Neural cell (in vitro differentiated cells): ENCODE measurements at regions not wholly inside any gene's neighbourhood (a gene's known extent, or its start where the extent isn't known, plus 50 kb on each side); places are given as distances from the start of the nearest gene placed in this dataset.

Source experiments
- H2AFZ ChIP-seq: fragments of 200-600, 300-800 bp; sonication (generic), shearing (Covaris generic); 2 replicates; pipeline ENCODE4 v1.6.0; 2014; ENCODE audit warnings: low read depth, mild to moderate bottlenecking, antibody characterized with exemption, low read length, moderate library complexity
- H3F3A ChIP-seq: fragments of 200-600 bp; shearing (Covaris generic); 2 replicates; pipeline ENCODE4 v1.6.1; 2016; ENCODE audit warnings: mild to moderate bottlenecking, moderate library complexity, mixed read lengths, antibody characterized with exemption, low read length; ENCODE audit not compliant: insufficient read depth, poor library complexity, severe bottlenecking
- H3K27ac ChIP-seq: fragments of 200-600, 300-800 bp; sonication (generic), shearing (Covaris generic); 2 replicates; pipeline ENCODE4 v1.5.1; 2014; ENCODE audit warnings: mild to moderate bottlenecking, low read length, moderate library complexity
- H3K27me3 ChIP-seq: fragments of 300-800, 200-600 bp; sonication (generic), shearing (Covaris generic); 2 replicates; pipeline ENCODE4 v1.6.0; 2014; ENCODE audit warnings: mild to moderate bottlenecking, low read depth, low read length, moderate library complexity; ENCODE audit not compliant: insufficient read depth
- H3K36me3 ChIP-seq: fragments of 300-800, 200-600 bp; sonication (generic), shearing (Covaris generic); 2 replicates; pipeline ENCODE4 v1.5.1; 2014; ENCODE audit warnings: mild to moderate bottlenecking, antibody characterized with exemption, low read length, moderate library complexity; ENCODE audit not compliant: insufficient read depth
- H3K4me2 ChIP-seq: fragments of 300-800, 200-600 bp; sonication (generic), shearing (Covaris generic); 2 replicates; pipeline ENCODE4 v1.6.0; 2014; ENCODE audit warnings: mild to moderate bottlenecking, low read length
- H3K4me3 ChIP-seq: fragments of 300-800, 200-600 bp; sonication (generic), shearing (Covaris generic); 2 replicates; pipeline ENCODE4 v1.5.1; 2014; ENCODE audit warnings: mild to moderate bottlenecking, low read length, moderate library complexity
- H3K79me2 ChIP-seq: fragments of 200-600 bp; shearing (Covaris generic); replicated peaks from 2 replicates; pipeline ENCODE4 v1.6.0; 2014; ENCODE audit warnings: mild to moderate bottlenecking, low read length, moderate library complexity; ENCODE audit not compliant: insufficient read depth
- H3K9ac ChIP-seq: fragments of 300-800, 200-600 bp; sonication (generic), shearing (Covaris generic); 2 replicates; pipeline ENCODE4 v1.6.1; 2016; ENCODE audit warnings: mild to moderate bottlenecking, low read length, mixed read lengths
- H3K9me2 ChIP-seq: fragments of 200-600 bp; shearing (Covaris generic); 2 replicates; pipeline ENCODE4 v1.6.1; 2016; ENCODE audit warnings: mild to moderate bottlenecking, low read length, mixed read lengths; ENCODE audit not compliant: insufficient read depth
- H3K9me3 ChIP-seq: fragments of 200-600, 300-800 bp; sonication (generic), shearing (Covaris generic); 2 replicates; pipeline ENCODE4 v1.6.1; 2016; ENCODE audit warnings: mild to moderate bottlenecking, mixed run types, low read length, moderate library complexity, mixed read lengths
- H4K20me1 ChIP-seq: fragments of 200-600 bp; shearing (Covaris generic); 2 replicates; pipeline ENCODE4 v1.6.1; 2016; ENCODE audit warnings: mild to moderate bottlenecking, mixed run types; ENCODE audit not compliant: insufficient read depth
- EP300 ChIP-seq: fragments of 450-650 bp; conservative IDR thresholded peaks from 2 replicates; pipeline ENCODE4 v1.6.1; 2014; ENCODE audit warnings: antibody characterized with exemption, mild to moderate bottlenecking, moderate library complexity; ENCODE audit not compliant: poor library complexity, severe bottlenecking
- EZH2 ChIP-seq: fragments of 200-600, 300-800 bp; shearing (Covaris generic), sonication (generic); IDR thresholded peaks from 2 replicates; pipeline ENCODE4 v1.6.1; 2014; ENCODE audit warnings: antibody characterized with exemption, low read length, borderline replicate concordance, mild to moderate bottlenecking; ENCODE audit not compliant: insufficient read depth, poor library complexity, severe bottlenecking
- MXI1 ChIP-seq: fragments of 450-650 bp; conservative IDR thresholded peaks from 2 replicates; pipeline ENCODE4 v1.6.1; 2014; ENCODE audit warnings: antibody characterized with exemption, mild to moderate bottlenecking; ENCODE audit not compliant: poor library complexity, severe bottlenecking
- POLR2AphosphoS5 ChIP-seq: IDR thresholded peaks from 2 replicates; pipeline ENCODE4 v1.6.1; 2012
- RAD21 ChIP-seq: fragments of 450-650 bp; conservative IDR thresholded peaks from 2 replicates; pipeline ENCODE4 v1.6.1; 2014; ENCODE audit warnings: antibody characterized with exemption, mild to moderate bottlenecking, moderate library complexity
- SMC3 ChIP-seq: fragments of 450-650 bp; conservative IDR thresholded peaks from 2 replicates; pipeline ENCODE4 v1.6.1; 2014; ENCODE audit warnings: antibody characterized with exemption, mild to moderate bottlenecking, moderate library complexity; ENCODE audit not compliant: poor library complexity
- TAF1 ChIP-seq: IDR thresholded peaks from 2 replicates; pipeline ENCODE4 v1.6.1; 2012; ENCODE audit warnings: low read depth
- TF ChIP-seq, protein P1 (sequence below): IDR thresholded peaks from 2 replicates; pipeline ENCODE4 v1.6.1; 2012; ENCODE audit warnings: borderline replicate concordance
- TF ChIP-seq, protein P2 (sequence below): fragments of 450-650 bp; IDR thresholded peaks from 2 replicates; pipeline ENCODE4 v1.5.1; 2014; ENCODE audit warnings: antibody characterized with exemption, mild to moderate bottlenecking, moderate library complexity; ENCODE audit not compliant: poor library complexity, severe bottlenecking

- Histone ChIP-seq H3K9ac (peak overlapping the region; percentile 63), H3K4me3 (peak overlapping the region; percentile 47), H4K20me1 (no peaks in the 10 kb centered on the region), H3K36me3 (no peaks in the 10 kb centered on the region), H3K4me2 (peak overlapping the region; percentile 37), H3K9me3 (no peaks in the 10 kb centered on the region), H3K79me2 (no peaks in the 10 kb centered on the region), H3K9me2 (no peaks in the 10 kb centered on the region), H3K27me3 (no peaks in the 10 kb centered on the region), H2AFZ (no peak overlapping the region), H3F3A (peaks cover 16% of the 10 kb centered on the region), H3K27ac (peak overlapping the region; percentile 94)
- no peak for TF ChIP-seq POLR2AphosphoS5
- TF ChIP-seq RAD21 = peak; percentile 17
- TF ChIP-seq, protein P1, sequence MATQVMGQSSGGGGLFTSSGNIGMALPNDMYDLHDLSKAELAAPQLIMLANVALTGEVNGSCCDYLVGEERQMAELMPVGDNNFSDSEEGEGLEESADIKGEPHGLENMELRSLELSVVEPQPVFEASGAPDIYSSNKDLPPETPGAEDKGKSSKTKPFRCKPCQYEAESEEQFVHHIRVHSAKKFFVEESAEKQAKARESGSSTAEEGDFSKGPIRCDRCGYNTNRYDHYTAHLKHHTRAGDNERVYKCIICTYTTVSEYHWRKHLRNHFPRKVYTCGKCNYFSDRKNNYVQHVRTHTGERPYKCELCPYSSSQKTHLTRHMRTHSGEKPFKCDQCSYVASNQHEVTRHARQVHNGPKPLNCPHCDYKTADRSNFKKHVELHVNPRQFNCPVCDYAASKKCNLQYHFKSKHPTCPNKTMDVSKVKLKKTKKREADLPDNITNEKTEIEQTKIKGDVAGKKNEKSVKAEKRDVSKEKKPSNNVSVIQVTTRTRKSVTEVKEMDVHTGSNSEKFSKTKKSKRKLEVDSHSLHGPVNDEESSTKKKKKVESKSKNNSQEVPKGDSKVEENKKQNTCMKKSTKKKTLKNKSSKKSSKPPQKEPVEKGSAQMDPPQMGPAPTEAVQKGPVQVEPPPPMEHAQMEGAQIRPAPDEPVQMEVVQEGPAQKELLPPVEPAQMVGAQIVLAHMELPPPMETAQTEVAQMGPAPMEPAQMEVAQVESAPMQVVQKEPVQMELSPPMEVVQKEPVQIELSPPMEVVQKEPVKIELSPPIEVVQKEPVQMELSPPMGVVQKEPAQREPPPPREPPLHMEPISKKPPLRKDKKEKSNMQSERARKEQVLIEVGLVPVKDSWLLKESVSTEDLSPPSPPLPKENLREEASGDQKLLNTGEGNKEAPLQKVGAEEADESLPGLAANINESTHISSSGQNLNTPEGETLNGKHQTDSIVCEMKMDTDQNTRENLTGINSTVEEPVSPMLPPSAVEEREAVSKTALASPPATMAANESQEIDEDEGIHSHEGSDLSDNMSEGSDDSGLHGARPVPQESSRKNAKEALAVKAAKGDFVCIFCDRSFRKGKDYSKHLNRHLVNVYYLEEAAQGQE = no peak
- peak; percentile 57 for TF ChIP-seq EP300
These were observed 63.1 kb upstream of the ANKRD1 start for GRCh38 chr10:90983914-90984549.

DNA sequence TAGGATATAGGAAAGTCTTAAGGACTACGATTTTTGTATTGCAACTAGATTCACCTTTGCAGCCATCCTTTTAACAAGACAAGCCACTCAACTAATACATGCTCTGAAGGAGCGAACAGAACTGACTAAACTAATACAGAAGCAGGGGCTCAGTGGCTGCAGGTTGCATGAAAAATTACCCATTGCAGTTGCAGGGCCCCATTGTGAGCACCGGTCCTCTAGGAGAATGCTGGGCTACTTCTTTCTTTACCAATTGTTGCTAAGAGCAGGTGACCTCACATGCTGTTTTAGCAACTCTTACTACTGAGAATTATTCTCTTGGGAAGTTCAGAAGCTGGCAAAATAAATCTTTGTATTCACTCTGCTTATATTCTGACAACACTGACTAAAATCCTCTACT lies 64.0 kb upstream of the ANKRD1 start:
- H3K27ac ChIP-seq = peak overlapping the region; percentile 94

More for the DNA sequence above, 64.0 kb upstream of the ANKRD1 start:
- no peaks in the 10 kb centered on the region for H4K20me1 ChIP-seq
- no peaks in the 10 kb centered on the region for H3K36me3 ChIP-seq
- peak overlapping the region; percentile 47 for H3K4me3 ChIP-seq
- peaks cover 16% of the 10 kb centered on the region for H3F3A ChIP-seq
- H3K4me2 ChIP-seq = peak overlapping the region; percentile 37
- no peaks in the 10 kb centered on the region for H3K27me3 ChIP-seq
- H3K9me2 ChIP-seq = no peaks in the 10 kb centered on the region
- H2AFZ ChIP-seq = no peak overlapping the region
- no peaks in the 10 kb centered on the region for H3K79me2 ChIP-seq
- H3K9me3 ChIP-seq = no peaks in the 10 kb centered on the region
- peak overlapping the region; percentile 63 for H3K9ac ChIP-seq
- TF ChIP-seq SMC3 (no peak), RAD21 (no peak), TAF1 (no peak), EP300 (no peak), MXI1 (no peak), EZH2 (no peak), POLR2AphosphoS5 (no peak)
- TF ChIP-seq, protein P1 = no peak
- TF ChIP-seq, protein P2, sequence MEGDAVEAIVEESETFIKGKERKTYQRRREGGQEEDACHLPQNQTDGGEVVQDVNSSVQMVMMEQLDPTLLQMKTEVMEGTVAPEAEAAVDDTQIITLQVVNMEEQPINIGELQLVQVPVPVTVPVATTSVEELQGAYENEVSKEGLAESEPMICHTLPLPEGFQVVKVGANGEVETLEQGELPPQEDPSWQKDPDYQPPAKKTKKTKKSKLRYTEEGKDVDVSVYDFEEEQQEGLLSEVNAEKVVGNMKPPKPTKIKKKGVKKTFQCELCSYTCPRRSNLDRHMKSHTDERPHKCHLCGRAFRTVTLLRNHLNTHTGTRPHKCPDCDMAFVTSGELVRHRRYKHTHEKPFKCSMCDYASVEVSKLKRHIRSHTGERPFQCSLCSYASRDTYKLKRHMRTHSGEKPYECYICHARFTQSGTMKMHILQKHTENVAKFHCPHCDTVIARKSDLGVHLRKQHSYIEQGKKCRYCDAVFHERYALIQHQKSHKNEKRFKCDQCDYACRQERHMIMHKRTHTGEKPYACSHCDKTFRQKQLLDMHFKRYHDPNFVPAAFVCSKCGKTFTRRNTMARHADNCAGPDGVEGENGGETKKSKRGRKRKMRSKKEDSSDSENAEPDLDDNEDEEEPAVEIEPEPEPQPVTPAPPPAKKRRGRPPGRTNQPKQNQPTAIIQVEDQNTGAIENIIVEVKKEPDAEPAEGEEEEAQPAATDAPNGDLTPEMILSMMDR = no peak
